ENCODE measurements at regions not wholly inside any gene's neighbourhood (a gene's known extent, or its start where the extent isn't known, plus 50 kb on each side); places are given as distances from the start of the nearest gene placed in this dataset.

DNA sequence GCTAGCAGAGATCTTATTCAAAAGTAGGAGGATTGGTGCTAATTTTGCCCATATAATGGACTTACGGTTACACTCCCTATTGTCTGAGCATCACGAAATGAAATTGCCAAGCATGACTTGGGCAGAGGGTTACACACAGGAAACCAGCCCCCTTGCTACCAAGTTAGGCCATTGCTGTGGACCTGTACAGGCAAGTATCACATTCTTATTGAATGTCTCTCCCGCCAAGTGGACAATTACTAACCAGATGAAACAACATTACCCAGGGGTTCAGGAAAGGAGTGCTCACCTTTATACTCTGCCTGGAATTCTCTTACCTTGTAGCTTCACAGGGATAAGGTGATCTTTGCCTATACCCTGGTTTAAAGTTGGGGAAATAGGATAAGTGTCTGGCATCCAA is 70.6 kb upstream of the TOX3 start:
- TF ChIP-seq, protein P1, sequence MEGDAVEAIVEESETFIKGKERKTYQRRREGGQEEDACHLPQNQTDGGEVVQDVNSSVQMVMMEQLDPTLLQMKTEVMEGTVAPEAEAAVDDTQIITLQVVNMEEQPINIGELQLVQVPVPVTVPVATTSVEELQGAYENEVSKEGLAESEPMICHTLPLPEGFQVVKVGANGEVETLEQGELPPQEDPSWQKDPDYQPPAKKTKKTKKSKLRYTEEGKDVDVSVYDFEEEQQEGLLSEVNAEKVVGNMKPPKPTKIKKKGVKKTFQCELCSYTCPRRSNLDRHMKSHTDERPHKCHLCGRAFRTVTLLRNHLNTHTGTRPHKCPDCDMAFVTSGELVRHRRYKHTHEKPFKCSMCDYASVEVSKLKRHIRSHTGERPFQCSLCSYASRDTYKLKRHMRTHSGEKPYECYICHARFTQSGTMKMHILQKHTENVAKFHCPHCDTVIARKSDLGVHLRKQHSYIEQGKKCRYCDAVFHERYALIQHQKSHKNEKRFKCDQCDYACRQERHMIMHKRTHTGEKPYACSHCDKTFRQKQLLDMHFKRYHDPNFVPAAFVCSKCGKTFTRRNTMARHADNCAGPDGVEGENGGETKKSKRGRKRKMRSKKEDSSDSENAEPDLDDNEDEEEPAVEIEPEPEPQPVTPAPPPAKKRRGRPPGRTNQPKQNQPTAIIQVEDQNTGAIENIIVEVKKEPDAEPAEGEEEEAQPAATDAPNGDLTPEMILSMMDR (IDR thresholded peaks at IDR 0.05; ENCODE audit: low read length) = no peak
- no peak for TF ChIP-seq EZH2 (optimal IDR thresholded peaks at IDR 0.05; ENCODE audit: low read depth, low read length)
